Thyroid gland (tissue), 4 donors: ENCODE measurements at regions not wholly inside any gene's neighbourhood (a gene's known extent, or its start where the extent isn't known, plus 50 kb on each side); places are given as distances from the start of the nearest gene placed in this dataset.

Source experiments
- DNase-seq, 2 donors: peaks; one replicate each; pipeline ENCODE4 v3.0.0-alpha.2; 2019
- H3K27ac ChIP-seq, 3 donors: fragments of 200-600 bp; sonication (generic); 1 replicate in 2 of 3; 2 replicates in 1 of 3; pipeline ENCODE4 v1.5.1; 2016 to 2019; ENCODE audit warnings: mild to moderate bottlenecking in 1 of 3, moderate library complexity in 1 of 3
- H3K27me3 ChIP-seq: fragments of 200-600 bp; sonication (generic); one replicate; pipeline ENCODE4 v1.5.1; 2019
- H3K36me3 ChIP-seq, 2 donors: fragments of 200-600 bp; sonication (generic); one replicate each; pipeline ENCODE4 v1.5.1; 2016 to 2019
- H3K4me1 ChIP-seq, 2 donors: fragments of 200-600 bp; sonication (generic); one replicate each; pipeline ENCODE4 v1.5.1; 2017 to 2019
- H3K4me3 ChIP-seq, 3 donors: fragments of 200-600 bp; sonication (generic); replicated peaks in 1 of 3; 1 replicate in 2 of 3; 2 replicates in 1 of 3; pipeline ENCODE4 v1.5.1; 2016; ENCODE audit warnings: mild to moderate bottlenecking in 1 of 3
- H3K9me3 ChIP-seq: fragments of 200-600 bp; sonication (generic); one replicate; pipeline ENCODE4 v1.5.1; 2017
- CTCF ChIP-seq, 6 experiments: fragments of 200-600 bp in 3 of 6; fragments of 450-650 bp in 3 of 6; sonication (generic) in 3 of 6; IDR thresholded peaks; one replicate each; pipeline ENCODE4 v1.5.1; 2016 to 2019; ENCODE audit warnings: antibody characterized with exemption in 6 of 6, mild to moderate bottlenecking in 2 of 6, inconsistent platforms in 1 of 6, moderate library complexity in 1 of 6
- POLR2A ChIP-seq, 2 donors: fragments of 450-650 bp; IDR thresholded peaks; one replicate each; pipeline ENCODE4 v1.6.1; 2017; ENCODE audit warnings: antibody characterized with exemption in 2 of 2, mild to moderate bottlenecking in 2 of 2, moderate library complexity in 1 of 2
- WGBS, 2 donors: methylation state at CpG; one replicate each; pipeline ENCODE4 v1.1.5; 2017; 5-methylcytosine and 5-hydroxymethylcytosine counted together
- intact Hi-C: fragments of 100-400 bp; cut with DNase I; formaldehyde crosslinking; loops from one replicate; pipeline ENCODE4 v1.15.1; 2023

- no peaks in the 10 kb centered on the region for H3K27me3 ChIP-seq
- no peak overlapping the region for H3K4me3 ChIP-seq
- TF ChIP-seq POLR2A (IDR thresholded peaks at IDR 0.05) (no peak), CTCF (IDR thresholded peaks at IDR 0.05) (peak in 5 of 6 experiments; percentile 17 to 62 (median 54))
- no peaks in the 10 kb centered on the region for H3K9me3 ChIP-seq
- intact Hi-C loops = no loop called here
- DNase-seq = peak; percentile 9 to 42
- WGBS, 2 donors = 60 to 62% methylated on average over 2 of the region's 2 CpGs
- no peaks in the 10 kb centered on the region for H3K36me3 ChIP-seq
- H3K27ac ChIP-seq = peak overlapping the region; percentile 69 to 88 (median 83)
- peaks cover 40 to 45% of the 10 kb centered on the region in 2 donors for H3K4me1 ChIP-seq
Measured at GRCh38 chr20:11676630-11677287, 240.9 kb upstream of the BTBD3 start.

- Histone ChIP-seq H3K27me3 (no peaks in the 10 kb centered on the region), H3K27ac (no peak overlapping the region), H3K9me3 (no peaks in the 10 kb centered on the region), H3K4me3 (no peak overlapping the region), H3K4me1 (peaks cover 34 to 43% of the 10 kb centered on the region in 2 donors), H3K36me3 (no peaks in the 10 kb centered on the region)
- TF ChIP-seq POLR2A (IDR thresholded peaks at IDR 0.05) (no peak), CTCF (IDR thresholded peaks at IDR 0.05) (no peak)
- intact Hi-C loops = no loop called here
- DNase-seq = no peak
- WGBS, 2 donors = 86 to 88% methylated on average over 3 of the region's 3 CpGs
Measured at GRCh38 chr20:11677428-11677827, 240.3 kb upstream of the BTBD3 start.

DNA sequence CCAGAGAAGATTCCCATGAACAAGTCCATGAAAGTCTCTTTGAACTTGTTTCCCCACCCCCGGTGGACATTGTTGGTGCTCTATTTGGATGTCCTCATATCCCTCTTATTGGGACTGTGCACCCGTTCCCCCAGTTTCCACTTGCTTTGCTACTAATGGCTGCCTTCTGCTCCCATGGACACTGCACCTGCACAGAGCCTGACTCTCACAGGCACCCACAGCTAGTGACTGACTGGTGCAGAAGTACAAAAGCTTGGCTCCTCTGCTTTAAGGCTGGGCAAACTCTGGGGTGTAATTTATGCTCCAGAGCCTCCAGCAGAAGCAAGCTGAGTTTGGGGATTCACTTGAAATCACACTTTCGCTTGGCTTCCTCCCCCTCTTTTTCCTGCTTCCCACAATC, 239.9 kb upstream of the BTBD3 start:
- Histone ChIP-seq H3K4me1 (peaks cover 31 to 39% of the 10 kb centered on the region in 2 donors), H3K36me3 (no peaks in the 10 kb centered on the region), H3K9me3 (no peaks in the 10 kb centered on the region), H3K4me3 (no peak overlapping the region), H3K27me3 (no peaks in the 10 kb centered on the region), H3K27ac (no peak overlapping the region)
- DNase-seq = no peak
- intact Hi-C loops = no loop called here
- WGBS, 2 donors = 78 to 80% methylated on average over 3 of the region's 3 CpGs
- no peak for TF ChIP-seq CTCF (IDR thresholded peaks at IDR 0.05)
- no peak for TF ChIP-seq POLR2A (IDR thresholded peaks at IDR 0.05)

DNA sequence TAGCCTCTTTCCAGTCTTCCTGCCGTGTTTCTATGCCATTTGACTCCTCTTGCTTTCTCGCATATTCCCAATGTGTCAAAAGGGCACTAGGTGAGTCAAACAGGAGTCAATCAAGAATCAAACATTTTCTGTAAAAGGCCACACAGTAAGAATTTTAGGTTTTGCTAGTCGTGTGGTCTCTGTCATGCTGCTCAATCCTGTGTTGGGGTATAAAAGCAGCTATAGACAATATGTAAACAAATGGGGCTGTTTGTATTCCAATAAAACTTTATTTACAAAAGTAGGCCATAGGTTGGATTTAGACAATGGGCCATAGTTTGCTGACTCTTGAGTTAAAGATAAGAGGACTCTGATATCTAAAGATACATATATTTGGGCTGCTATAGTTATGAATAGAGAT, 235.4 kb upstream of the BTBD3 start:
- no peaks in the 10 kb centered on the region for H3K36me3 ChIP-seq
- H3K9me3 ChIP-seq = no peaks in the 10 kb centered on the region
- intact Hi-C loops = no loop called here
- H3K27ac ChIP-seq = no peak overlapping the region
- TF ChIP-seq CTCF (IDR thresholded peaks at IDR 0.05) (no peak), POLR2A (IDR thresholded peaks at IDR 0.05) (no peak)
- H3K4me1 ChIP-seq = peaks cover 9 to 13% of the 10 kb centered on the region in 2 donors
- H3K4me3 ChIP-seq = no peak overlapping the region
- H3K27me3 ChIP-seq = no peaks in the 10 kb centered on the region
- no peak for DNase-seq
- WGBS, 2 donors = 74 to 77% methylated on average over 3 of the region's 3 CpGs

GRCh38 chr20:11686195-11686594, 231.5 kb upstream of the BTBD3 start:
- no peaks in the 10 kb centered on the region for H3K27me3 ChIP-seq
- no peaks in the 10 kb centered on the region for H3K9me3 ChIP-seq
- TF ChIP-seq CTCF (IDR thresholded peaks at IDR 0.05) = no peak
- no peak for TF ChIP-seq POLR2A (IDR thresholded peaks at IDR 0.05)
- 63 to 84% methylated on average over 4 of the region's 4 CpGs for WGBS, 2 donors
- intact Hi-C loops = no loop called here
- DNase-seq = no peak
- no peak overlapping the region for H3K27ac ChIP-seq
- H3K4me3 ChIP-seq = no peak overlapping the region
- no peaks in the 10 kb centered on the region for H3K36me3 ChIP-seq
- no peaks in the 10 kb centered on the region for H3K4me1 ChIP-seq
